ENCODE measurements at regions not wholly inside any gene's neighbourhood (a gene's known extent, or its start where the extent isn't known, plus 50 kb on each side); places are given as distances from the start of the nearest gene placed in this dataset.

GRCh38 chr16:9406038-9406712, 314.7 kb downstream of the HAPSTR1 start:
- TF ChIP-seq CTCF (conservative IDR thresholded peaks at IDR 0.05 in 1 of 2, IDR thresholded peaks at IDR 0.05 in 1 of 2; ENCODE audit: extremely low read depth in 1 of 2, insufficient read depth in 1 of 2, low read depth in 1 of 2, low read length in 2 of 2): no peak
- no peak for TF ChIP-seq EZH2 (IDR thresholded peaks at IDR 0.05; ENCODE audit: borderline replicate concordance, low read length)
